NAMALWA (cell line): ENCODE measurements at regions not wholly inside any gene's neighbourhood (a gene's known extent, or its start where the extent isn't known, plus 50 kb on each side); places are given as distances from the start of the nearest gene placed in this dataset.

Experiments used
- DNase-seq: peaks from one replicate; pipeline ENCODE4 v3.0.0-alpha.2; 2015; ENCODE audit warnings: low spot score

DNA sequence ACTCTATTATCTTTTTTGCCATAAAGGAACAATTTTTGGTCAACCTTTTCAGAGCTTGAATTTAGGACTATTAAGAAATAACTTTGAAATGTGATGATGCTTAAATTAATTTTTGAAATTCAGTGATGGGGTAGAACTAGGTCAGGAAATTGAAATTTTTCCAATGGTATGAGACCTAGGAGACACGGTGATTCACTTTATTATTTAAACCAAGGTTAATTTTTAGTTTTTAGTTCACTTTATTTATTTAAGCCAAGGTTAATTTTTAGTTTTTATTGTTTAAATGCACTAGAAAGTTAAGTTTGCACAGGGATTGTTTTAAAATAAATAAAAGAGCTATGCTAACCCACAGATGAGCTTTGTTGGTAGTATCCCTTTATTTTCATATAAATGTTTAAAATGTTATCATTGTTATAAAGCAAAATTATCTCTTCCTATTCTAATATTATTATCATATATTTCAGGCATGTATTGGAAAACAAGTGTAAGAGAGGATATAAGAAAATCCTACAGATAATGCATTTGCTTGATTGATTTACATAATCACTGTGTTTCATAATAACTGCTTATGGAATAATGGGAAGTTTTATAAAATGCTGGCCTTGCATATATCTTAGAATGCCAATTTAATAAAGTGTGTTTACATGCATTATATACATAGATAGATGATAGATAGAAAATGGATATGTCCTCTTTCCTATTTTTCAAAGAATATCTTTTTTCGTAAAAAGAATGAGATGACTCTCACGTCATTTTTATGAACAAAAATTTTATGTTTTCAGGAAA is 163.6 kb downstream of the HGF start:
- DNase-seq: no peak

DNA sequence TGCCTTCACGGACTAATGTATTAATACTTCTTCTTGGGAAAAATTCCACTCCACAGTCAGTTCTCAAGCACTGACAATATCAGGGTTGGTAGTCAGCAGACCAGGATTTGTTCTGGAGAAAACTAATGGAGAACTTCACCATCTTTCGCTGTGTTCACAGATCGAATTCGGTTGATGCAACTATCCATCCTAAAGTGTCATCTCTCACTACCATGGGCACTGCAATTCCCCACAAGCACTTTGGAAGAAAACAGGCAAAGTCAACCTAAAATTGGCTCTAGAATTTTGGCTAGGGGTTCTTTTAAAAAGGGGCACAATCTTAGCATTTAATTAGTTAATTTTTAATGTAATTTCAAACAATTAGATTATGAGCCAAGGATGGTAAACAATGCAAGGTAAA is 164.4 kb downstream of the HGF start:
- no peak for DNase-seq

DNA sequence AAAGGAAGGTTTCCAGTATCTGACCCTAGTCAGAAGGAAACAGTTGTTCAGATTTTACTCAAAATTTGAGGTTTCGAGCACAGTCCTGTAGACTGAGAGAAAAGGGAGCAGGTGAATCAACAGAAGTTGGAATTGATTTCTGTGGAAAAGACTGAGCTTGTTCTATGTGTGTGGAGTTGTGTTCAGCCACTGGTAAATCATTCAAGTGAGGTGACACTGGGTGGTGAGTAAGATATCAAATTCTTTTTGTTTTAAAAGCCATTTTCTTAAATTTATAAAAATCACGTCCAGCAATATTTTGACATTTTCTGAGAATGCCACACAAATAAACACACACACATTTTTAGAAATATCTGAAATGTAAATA is 165.1 kb downstream of the HGF start:
- DNase-seq: no peak

DNA sequence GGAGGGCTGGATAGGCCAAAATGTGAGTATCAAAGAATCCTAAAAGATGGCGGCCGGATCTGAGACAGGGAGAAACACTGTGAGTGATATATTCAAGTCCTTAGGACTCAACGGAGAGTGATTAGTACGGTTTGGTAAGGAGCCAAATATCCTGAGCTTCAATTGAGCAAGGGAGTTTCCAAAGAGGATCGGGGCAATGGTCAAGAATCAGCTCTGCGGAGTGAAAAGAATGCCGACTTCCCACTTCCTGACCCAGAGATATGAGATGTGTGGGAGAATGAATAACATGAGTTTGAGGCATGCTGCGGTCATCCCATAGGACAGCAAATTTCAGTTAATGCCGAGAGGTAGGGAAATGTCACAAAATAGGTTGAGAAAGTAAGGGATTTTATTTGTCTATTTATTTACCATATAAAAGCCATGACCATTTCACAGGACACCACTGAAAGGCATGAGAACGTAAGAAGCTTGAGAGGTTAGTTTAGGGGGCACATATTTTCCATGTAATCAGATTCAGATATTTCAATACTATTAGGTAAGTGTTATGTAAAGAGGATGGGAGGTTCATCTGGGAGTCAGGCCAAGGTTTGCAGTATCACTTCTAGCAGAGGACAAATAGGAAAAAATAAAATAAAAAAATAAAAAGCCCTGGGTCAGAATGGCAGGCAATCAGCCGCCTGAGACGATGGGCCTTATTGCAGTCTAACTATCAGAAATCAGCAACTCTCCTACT is 165.6 kb downstream of the HGF start:
- no peak for DNase-seq

DNA sequence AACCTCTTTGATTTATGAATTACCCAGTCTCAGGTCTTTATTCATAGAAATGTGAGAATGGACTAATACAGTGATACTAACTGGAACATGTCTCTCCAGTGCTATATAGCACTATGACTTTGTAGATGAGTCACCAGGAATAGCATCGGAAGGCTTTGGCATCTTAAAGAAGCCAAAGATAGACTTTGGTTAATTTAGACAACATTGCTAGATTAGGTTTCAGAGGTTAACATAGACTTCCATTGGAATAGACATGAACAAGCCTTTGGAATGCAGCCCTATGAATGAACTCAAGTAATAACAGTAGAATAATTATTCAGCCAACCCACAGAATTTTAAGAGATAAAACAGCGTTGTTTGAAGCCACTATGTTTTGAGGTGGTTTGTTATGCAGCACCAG is 169.2 kb downstream of the HGF start:
- DNase-seq: no peak

DNA sequence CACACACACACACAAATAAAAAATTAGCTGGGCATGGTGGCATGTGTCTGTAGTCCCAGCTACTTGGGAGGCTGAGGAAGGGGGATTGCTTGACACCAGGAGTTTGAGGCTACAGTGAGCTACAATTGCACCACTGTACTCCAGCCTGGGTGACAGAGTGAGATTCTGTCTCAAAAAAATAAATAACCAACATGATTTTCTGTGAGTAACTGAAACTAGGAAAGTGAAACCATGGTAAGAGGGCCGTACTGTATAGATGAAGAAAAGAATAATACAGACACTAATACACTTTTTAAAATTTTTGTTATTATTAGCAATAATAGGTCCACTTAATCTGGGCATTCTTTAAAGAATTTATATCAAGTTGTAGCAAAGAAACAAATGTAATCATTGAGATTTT is 170.9 kb downstream of the HGF start:
- no peak for DNase-seq

DNA sequence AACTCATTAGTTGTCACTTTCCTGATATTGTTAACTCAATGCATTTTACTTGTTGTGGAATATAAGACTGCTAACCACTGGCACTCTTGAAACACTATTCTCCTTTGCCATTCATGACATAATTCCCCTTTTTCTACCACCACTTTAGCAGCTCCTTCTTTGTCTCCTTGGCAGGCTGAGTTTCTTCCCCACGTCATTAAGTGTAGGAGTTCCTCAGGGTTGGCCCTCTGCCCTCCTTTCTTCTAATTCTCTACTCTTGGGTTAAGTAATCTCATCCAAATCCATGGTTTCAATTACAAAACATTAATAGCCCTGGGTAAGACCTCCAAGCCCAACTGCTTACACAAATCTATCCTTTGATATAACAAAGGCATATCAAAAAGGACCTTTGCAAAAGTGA is 175.1 kb downstream of the HGF start:
- DNase-seq: no peak

DNA sequence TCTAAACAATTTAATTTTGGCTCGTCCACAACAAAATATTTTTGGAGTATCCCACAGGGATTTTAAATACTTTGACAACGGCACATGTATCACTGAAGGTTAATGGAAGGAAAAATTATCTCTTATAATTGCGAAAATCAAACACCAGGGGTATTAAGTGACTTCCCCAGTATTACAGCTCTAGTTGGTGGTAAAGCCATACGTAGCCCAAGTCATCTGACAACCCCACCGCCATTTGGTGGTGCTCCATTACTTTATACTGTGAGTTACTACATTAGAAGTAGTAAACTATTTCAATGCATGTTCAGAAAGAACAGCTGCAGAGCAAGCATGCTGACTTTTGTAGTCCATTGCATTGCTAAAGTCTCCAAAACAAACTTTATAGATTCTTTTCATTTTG is 179.7 kb downstream of the HGF start:
- no peak for DNase-seq

DNA sequence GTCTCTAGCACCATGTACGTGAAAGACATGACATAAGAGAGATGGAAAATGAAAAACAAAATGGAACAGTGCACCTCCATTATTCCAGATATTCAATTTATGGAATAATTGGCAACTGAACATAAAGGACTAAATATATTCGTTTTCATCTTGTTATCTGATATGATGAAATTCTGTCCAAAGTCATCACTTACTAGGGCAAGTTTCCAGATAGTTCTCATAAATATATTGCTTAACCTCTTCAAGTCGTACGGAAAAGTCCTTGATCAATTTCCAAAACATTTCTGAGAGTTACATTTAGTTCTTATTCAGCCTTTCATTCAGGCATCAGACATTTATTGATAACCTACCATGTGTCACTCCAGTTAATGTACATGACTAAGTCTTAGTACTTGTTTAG is 185.2 kb downstream of the HGF start:
- DNase-seq: no peak

DNA sequence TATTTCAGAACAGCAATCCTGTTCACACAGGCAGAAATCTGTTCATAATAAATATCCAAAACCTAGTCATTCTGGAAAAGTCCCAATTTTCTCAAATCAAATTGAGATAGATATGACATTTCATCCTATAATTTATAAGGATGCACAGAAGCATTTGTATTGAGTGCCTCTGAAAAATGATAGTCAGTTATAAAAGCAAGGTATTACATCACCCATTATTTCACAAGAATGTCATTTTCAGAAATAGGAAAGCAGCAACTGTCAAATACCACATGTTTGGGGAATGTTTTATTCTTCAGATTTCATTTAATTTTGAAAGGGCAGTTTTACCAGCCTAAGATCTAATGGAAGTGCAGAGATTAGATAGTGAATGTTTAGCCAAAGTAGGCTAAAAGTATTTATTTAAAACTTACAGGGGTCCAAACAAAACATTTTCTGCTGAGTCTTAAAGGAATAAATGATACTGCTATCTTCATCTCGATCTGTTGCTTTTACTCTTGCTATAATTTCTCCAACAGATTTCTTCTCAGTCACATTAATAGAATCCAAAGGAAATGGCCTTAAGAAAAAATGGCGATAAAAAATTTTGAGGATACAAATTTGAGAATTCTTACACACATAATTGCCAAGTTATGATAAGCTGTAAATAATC is 185.8 kb downstream of the HGF start:
- DNase-seq: no peak

DNA sequence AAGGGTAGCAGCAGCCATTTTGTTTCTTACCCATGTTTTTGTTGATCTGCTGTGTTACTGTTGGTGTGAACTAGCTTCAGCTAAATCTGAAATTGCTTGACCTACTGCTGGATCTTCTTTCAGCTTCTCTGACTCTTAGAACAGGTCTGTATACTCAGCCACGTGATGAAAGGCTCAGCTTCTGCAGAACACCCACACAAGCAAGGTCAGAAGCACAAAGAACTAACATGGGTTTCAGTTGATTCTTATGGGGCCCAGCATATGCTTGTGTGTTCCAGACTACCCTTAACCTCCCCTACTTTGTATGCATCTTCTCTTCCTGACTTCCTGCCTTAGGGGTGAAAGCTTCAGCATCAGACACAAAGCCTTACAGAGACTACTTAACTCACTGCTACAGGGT is 186.8 kb downstream of the HGF start:
- no peak for DNase-seq

DNA sequence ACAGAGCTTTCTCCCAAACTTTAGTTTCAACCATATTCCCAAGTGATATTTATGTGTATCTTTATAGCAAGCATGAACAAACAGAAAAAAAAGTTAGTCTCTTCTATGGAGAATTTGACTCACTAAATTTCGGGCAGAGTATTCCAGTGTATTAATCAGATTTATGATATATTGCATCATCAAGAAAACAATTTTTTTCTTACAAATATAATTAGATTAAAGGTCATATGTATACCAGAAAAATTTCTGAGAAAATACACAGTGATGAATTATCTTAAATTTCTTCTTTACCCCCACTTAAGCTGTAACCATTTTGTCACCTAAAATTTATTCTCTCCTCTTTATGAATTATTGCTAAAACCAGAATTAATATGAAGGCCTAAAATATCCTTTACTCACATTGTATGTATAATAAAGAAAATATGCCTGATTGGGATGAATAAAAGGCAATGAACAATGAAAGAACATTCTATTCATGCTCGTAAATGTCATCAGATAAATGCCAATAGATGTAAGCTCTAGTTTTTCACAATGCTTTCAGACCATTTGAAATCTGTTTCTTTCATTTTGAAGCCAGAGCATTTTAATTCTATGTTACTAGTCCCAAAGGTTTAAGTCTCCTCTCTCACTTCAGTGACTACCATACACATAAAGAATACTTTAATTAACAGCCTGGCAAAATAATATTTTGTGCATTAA is 192.1 kb downstream of the HGF start:
- DNase-seq: no peak

DNA sequence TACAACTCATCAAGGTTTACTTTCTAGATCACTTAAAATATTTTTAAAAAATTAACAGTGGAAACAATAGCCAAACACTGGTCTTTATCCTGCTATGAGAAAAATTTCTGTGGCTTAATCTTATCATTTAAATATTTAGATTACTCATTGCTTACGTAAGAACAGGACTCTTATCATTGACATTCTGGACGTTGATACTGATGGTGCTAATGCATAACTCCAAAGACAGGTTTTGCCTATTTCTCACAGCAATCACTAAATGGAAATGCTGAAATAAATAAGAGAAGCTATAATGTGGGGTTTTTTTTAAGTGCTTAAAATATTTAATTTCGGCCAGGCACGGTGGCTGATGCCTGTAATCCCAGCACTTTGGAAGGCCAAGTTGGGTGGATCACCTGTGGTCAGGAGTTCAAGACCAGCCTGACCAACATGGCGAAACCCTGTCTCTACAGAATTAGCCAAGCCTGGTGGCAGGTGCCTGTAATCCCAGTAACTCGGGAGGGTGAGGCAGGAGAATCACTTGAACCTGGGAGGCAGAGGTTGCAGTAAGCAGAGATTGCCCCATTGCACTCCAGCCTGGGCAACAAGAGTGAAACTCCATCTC is 195.0 kb downstream of the HGF start:
- no peak for DNase-seq

DNA sequence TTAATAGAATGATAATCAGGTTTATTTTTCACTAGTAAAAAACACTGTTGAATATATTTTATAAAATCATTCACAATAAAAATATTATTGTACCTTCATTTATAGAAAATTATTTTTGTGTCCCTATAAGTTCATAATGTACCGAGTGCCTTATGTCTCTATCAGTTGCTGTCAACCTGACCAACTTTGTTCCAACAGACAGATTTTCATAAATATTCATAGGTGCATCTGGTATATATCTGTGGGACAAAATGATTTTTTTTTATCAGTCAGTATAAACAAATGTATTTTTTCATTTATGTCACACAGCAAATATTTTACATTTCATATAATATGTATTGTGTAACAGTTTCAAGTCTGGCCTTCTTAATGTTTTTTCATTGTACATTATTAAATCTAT is 195.9 kb downstream of the HGF start:
- DNase-seq: no peak

DNA sequence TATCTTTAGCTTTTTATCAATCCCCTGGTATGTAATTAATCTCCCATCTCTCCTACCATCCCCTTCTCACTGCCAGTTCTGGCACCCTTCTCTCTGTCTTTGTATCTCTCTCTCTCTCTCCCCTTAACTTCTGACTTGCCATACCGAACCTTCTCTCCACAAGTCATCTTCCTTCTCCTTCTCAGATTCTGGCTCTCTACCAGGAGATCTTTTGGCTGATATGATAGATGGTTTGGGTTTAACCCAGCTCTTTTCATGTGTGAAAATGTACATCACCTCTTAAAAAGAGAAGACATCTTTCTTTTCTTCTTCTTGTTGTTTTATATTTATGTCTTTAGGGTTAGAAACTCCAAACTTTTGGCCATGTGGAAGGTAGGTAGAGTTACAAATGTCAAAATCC is 196.7 kb downstream of the HGF start:
- no peak for DNase-seq

DNA sequence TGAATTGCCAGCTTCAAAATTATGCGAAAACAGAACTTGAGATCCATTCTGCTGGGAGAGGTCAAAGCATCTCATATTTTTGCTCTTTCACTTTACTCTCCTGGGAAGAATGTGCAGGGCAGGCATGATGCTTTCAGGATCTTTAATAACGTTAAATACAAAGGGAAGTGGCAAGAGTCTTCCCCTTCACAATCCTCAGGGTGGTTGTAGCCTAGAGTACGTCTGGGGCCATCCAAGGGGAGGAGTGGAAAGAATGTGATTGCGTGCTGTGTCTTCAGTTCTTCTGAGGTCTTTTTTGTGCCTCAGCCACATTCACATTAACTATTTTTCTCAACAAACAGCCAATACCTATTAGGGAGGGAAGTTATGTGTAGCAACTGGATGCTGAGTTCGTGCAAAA is 207.3 kb downstream of the HGF start:
- DNase-seq: no peak

DNA sequence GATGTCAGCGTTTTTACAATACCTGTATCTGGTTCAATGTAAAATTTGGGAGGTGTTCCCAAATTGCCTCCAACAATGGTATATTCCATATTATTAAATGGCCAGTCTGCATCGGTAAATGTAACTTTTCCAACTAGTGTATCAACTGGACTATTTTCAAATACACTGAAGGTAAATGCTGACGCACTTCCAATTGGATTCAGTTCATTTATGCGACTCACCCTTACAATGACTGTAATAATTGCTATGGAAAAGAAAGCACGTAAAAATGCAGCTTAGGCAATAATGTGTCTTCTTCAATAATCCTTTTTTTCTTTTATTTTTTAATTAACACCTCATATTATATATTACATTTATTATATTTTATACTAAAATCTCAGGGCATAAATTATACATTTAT is 209.1 kb downstream of the HGF start:
- no peak for DNase-seq

DNA sequence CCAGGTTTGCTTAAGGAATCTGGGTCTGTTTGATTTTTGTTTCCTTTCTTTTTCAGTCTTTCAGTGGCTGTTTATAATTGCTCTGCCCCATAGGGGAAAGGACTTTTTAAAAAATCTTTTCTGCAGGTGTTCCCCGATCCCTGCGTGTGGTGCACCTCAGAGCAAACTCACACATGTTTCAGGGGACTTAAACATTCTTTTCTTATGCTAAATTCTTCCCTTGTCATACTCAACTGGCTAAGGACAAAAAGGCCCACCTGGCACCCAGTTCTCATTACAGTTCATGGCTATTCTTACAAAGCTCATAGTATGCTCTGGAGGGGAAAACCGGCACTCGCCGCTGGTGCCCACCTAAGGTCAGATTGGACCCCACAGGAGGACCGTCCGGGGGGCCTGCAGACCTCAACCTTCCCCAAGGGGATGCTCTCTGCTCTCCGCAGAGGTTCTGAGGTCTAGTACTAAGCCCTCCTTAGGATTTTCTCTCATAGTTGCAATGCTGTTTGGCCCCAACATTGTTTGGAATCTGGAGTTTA is 220.3 kb downstream of the HGF start:
- no peak for DNase-seq

DNA sequence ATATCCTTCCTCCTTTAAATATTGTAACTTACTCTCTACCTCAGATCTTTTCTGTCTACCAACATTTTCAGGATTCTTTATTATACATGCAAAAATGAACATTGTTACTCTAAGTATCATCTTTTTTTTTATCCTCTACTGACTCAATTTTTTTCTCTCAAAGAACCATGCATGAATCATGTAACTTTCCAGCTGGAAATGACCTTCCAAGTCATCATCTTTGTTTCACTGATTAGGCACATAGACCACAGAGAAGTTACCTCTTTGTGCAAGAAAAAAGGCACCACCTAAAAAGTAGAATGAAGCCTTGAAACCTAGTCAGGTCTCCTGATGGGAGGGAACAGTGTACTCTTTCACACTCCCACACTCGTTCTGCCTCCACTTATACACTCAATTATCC is 234.9 kb downstream of the HGF start:
- DNase-seq: no peak

DNA sequence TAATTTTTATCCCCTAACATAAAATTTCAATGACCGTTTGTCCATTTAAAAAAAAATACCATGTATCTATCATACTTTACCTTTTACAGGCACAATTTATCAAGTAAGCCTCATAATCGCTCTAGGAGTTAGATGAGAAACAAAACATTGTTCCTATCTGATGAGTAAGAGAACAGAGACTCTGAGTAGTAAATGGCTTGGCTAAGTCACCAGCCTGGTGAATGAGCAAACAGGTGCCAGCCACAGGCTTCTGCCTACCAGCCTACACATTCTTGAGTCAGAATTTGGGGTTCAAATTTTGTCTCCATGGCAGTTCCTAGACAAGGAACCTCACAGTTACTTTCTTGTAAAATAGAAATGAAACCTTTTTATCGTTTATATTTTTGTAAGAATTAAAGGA is 235.4 kb downstream of the HGF start:
- no peak for DNase-seq

DNA sequence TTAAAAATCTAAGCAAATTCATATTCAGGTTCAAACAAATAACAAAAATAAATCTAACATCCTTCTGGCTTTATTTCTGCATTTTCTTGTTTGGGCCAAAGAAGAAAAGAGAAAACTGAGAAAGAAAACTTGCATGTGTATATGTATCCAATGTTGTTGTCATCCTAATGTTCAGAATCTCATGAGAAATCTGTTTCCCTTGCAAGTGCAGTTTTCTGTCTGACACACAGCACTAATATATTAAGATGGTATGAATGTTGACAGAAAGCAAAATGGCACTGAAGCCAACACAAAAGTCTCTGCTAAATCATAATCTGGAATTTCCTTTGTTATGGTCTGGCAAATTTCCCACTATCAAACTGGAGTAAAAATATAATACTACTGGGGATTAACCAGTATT is 235.9 kb downstream of the HGF start:
- no peak for DNase-seq

DNA sequence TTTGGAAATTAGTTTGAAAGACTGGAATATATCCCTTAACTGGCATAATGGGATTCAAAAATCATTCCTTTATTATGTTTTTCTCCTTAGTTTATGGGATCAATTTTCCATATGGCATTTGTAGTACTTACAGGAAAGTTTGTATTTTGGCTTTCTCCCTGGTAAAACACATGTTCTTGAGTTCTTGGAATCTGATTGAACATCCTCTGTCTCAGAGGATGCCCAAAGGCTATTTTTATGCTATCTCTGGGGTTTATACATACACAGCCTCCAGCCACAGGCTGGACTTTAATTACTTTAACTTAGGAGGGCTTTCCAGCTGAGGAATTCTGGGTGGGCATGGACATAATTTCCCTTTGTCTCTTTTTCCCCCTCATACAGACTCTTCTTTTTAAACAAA is 236.4 kb downstream of the HGF start:
- DNase-seq: no peak
